Superior temporal gyrus (tissue), 1 donor: ENCODE measurements at regions not wholly inside any gene's neighbourhood (a gene's known extent, or its start where the extent isn't known, plus 50 kb on each side); places are given as distances from the start of the nearest gene placed in this dataset.
"Not testable (repeated sequence)": the region's sequence is repeated elsewhere in the genome, so short reads cannot be mapped to it uniquely, and the experiment has no call there.

ENCODE experiments used
- DNase-seq: peaks from one replicate; pipeline ENCODE4 v3.0.0-alpha.2; 2016; ENCODE audit errors: extremely low spot score

DNA sequence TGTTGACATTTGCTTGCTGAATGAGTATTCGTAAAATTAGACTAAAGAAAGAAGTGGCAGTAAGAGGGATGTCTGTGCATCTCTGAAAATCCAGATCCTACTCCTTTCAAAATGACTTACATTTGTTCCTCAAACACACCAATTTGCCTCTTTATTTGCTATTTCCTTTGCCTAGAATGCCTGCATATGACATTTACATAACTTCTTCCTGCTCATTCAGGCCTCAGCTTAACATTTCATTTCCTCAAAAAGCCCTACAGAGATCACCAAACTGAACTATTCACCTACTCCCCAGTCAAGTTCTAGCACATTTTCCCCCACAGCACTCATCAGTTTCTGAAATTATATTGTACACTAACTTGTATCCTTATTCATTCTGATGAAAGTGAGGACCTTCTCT lies 907.2 kb downstream of the LRFN5 start:
- DNase-seq, result no peak

DNA sequence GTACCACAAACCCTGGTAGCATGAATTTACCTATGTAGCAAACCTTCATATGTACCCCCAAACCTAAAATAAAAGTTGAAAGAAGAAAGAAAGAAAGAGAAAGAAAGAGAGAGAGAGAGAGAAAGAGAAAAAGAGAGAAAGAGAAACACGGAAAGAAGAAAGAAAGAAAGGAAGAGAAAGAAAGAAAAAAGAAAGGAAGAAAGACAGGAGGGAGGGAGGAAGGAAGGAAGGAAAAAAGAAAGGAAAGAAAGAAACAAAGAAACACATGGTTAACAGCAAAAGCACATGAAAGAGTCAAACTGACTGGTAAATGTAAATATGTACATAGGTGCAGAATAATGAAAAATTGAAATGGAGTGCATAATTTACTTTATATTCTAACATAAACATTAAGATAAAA lies 903.4 kb downstream of the LRFN5 start:
- no peak for DNase-seq

DNA sequence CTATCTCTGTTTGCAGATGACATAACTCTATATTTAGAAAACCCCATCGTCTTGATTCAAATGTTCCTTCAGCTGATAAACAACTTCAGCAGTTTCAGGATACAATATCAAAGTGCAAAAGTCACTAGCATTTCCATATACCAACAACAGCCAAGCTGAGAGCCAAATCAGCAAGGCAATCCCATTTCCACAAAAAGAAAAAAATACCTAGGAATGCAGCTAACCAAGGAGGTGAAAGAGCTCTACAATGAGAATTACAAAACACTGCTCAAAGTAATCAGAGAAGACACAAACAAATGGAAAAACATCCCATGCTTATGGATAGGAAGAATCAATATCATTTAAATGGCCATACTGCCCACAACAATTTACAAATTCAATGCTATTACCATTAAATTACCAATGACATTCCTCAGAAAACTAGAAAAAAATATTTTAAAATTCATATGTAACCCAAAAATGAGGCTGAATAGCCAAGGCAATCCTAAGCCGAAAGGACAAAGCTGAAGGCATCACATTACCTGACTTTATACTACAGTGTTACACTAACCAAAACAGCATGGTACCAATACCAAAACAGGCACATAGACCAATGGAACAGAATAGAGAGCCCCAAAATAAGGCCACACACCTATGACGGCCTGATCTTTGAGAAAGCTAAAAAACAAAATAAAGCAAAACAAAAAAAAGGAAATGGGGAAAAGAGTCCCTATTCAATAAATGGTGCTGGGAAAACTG lies 901.7 kb downstream of the LRFN5 start:
- no peak for DNase-seq

DNA sequence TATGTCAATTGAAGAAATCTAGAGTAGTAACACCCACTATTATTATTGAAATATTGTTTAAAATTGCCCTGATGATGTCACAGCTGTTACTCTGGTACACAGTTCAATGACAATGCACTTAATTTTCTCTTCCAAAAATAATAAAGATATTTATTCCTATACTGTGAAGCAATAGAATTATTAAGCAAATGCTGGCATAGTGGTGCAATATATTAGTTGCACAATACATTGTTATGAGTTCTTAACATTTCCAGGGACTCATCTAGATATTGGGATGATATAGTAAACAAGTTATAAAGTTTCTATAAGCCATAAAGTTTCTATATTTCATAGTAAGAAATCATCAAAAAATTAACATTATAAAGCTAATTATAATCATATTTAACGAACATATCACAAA lies 897.8 kb downstream of the LRFN5 start:
- DNase-seq, result no peak

DNA sequence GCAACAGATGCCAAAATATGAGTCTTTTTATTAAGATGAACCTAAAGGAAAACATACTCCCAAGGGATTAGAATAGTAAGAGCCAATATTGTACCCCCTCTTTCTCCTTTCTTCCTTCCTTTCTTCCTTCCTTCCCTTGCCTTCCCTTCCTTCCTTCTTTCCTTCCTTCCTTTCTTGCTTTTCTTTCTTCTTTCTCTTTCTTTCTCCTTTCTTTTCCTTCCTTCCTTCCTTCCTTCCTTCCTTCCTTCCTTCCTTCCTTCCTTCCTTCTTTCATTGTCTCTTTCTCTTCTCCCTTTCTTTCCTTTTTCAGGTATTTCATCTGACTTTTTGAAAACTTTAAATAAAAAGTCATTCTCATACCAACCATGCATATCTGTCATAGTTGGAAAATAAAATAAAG lies 892.5 kb downstream of the LRFN5 start:
- no peak for DNase-seq

DNA sequence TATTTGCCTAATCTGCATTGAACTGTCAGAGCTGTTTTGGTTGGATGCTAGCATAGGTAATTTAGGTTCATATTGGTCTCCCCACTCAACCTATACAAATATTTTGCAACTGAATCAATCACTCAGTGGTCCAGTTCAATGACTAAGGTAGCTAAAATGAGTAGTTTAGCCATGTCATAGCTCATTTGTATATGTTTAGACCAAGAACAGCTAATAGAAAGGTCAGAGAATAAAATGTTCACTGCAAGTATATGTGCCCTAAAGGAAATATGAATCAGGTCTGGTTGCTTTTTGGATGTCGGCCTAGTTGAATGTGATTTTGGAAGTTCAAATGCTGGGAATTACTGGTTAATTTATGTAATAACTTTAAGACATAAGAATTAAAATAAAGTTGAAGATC lies 883.9 kb downstream of the LRFN5 start:
- DNase-seq, result no peak

DNA sequence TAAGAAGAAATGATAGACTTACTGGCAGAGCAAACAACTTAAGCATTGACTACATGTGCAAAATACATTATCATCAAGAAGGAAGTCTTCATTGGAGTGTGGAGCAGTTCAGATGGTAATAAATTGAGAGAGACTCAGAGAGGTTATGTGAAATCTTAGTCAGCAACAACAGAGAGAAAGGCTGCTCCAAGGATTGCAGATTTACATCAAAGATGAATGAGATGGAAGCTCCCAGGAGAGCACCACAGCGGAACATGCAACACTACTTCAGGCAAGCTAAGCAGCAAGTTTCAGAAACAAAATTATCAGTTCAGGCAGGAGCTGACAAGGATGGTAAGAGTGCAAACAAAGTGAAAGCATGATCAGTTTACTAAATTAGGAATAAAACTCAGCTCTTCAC lies 882.3 kb downstream of the LRFN5 start:
- no peak for DNase-seq

DNA sequence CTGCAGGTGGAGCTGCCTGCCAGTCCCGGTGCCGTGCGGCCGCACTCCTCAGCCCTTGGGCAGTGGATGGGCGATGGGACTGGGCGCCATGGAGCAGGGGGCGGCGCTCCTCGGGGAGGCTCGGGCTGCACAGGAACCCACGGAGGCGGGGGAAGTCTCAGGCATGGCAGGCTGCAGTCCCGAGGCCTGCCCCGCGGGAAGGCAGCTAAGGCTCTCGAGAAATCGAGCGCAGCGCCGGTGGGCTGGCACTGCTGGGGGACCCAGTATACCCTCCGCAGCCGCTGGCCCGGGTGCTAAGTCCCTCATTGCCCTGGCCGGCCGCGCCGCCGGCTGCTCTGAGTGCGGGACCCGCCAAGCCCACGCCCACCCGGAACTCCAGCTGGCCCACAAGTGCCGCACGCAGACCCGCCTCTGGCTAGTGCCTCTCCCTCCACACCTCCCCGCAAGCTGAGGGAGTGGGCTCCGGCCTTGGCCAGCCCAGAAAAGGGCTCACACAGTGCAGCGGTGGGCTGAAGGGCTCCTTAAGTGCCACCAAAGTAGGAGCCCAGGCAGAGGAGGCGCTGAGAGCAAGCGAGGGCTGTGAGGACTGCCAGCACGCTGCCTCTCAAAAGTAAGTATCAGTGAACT lies 875.8 kb downstream of the LRFN5 start:
- not testable (repeated sequence) for DNase-seq

DNA sequence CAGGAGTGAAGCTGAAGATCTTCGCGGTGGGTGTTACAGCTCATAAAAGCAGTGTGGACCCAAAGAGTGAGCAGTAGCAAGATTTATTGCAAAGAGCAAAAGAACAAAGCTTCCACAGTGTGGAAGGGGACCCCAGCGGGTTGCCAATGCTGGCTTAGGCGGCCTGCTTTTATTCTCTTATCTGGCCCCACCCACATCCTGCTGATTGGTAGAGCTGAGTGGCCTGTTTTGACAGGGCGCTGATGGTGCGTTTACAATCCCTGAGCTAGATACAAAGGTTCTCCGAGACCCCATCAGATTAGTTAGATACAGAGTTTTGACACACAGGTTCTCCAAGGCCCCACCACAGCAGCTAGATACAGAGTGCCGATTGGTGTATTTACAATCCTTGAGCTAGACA lies 875.0 kb downstream of the LRFN5 start:
- not testable (repeated sequence) for DNase-seq

DNA sequence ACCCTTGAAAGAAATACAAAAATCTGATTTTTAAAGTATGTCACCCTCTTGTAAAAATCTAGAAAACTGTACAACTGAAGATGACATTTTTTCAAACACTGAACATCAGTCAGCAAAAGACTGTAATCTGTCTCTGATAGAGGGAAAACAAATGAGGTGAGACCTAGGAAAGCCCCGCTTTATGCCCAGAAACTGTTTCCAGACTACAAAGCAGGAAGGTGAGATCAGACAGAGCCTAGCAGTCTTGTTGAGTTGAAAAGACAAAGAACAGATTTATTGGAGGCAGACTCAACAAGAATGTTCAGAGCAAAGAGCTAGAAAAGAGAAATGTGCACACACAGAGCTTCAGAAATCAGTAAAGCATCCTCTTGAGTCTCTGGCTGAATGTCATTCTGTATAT lies 873.6 kb downstream of the LRFN5 start:
- DNase-seq, result no peak

DNA sequence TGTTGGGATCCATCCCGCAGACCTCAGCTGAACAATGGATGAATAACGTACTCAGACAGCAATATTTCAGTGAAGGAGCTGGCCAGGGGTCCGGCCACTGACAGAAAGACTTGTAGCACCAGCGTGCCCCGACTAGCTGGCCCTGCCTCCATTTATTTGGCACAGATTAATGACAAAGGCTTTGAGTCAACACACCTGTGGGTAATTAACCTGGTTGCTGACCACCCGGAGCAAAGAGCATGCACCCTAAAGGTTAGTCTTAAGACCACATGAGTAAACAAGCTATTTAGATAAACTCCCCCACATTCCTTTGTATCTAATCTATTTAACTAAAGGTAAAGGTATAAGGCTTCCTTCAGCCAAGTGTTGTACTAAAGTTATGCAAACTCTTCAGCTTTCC lies 868.6 kb downstream of the LRFN5 start:
- no peak for DNase-seq

DNA sequence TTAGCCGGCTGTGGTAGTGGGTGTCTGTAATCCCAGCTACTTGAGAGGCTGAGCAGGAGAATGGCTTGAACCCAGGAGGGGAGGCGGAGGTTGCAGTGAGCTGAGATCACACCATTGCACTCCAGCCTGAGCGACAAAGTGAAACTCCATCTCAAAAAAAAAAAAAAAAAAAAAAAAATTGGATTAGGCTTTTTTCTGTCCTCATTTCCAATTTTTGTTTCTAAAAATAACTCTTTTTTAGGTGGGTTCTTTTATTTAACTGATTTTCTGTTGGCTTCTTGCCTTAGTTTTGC lies 863.7 kb downstream of the LRFN5 start:
- no peak for DNase-seq

DNA sequence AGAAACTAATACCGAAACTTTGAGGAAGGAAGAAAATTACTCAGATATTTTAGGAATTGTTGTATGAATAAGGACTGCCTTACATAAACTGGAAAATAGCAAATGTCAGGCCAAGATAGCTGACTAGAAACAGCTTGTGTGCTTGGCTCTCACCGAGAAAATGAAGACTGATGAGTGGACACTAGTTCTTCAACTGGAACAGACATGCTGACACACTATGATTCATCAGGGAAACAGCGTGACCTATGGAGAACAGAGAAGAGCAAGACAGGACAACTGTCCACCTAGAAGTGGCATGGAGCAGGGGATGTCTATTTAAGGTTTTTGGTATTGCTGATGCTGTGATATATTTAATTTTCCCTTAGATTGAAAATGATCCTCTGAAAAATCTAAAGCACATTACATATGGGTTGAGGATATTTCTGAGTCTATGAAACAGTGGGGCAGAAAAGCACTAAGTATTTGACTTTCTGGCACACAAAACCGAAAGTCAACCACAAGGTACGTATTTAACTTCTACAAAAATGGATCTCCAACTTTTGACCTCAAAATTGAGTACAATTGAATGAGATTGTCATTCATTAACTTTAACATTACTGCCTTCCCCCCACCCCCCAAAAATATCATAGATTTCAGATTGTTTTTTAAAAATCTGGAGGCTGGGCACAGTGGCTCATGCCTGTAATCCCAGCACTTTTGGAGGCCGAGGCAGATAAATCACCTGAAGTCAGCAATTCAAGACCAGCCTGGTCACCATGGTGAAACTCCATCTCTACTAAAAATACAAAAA lies 863.2 kb downstream of the LRFN5 start:
- no peak for DNase-seq

DNA sequence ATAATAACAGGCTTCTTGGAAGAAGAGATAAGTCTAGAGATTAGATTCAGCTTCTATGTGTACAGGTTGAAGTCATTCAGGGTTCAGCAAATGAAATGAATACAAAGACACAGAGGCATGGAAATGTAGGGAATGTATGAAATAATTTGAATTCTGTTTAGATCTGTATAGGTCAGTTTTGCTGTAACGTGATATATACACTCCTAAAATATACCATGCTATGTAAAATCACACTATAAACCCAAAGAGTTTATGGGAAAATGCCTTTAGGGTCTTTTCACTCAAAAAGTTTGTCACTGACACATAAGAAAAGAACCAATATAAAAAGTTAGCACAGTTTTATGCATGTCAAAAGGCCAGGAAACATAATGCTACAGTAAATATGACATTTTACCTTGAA lies 854.0 kb downstream of the LRFN5 start:
- no peak for DNase-seq

DNA sequence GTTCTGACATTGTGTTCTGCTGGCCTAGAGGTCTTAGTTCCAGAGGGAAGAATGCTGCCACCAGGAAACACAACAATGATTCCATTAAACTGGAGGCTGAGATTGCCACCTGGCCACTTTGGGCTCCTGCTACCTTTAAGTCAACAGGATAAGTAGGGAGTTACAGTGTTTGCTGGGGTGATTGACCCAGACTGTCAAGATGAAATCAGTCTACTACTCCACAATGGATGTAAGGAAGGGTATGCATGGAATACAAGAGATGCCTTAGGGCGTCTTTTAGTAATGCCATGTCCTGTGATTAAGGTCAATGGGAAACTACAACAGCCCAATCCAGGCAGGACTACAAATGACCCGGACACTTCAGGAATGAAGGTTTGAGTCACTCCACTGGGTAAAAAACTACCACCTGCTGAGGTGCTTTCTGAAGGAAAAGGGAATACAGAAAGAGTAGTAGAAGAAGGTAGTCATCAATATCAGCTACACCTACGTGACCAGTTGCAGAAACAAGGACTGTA lies 852.6 kb downstream of the LRFN5 start:
- DNase-seq, result no peak

DNA sequence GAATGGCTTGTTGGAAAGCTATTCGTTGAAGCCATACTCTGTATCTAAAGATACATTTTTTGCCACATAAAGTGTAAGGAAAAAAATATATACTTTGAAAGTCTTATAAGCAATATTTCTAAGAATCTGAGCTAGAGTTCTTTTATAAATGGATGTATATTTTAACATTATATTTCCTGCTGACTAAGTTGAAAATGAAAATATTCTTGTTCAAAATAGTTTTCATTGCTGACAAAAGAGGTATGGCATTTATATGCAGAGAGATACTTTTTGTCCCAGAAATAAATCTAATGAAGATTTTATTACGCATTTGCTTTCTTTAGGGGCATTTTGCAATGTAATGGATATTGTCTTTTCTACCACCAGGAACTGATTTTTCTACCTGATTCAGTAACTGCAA lies 834.9 kb downstream of the LRFN5 start:
- no peak for DNase-seq

DNA sequence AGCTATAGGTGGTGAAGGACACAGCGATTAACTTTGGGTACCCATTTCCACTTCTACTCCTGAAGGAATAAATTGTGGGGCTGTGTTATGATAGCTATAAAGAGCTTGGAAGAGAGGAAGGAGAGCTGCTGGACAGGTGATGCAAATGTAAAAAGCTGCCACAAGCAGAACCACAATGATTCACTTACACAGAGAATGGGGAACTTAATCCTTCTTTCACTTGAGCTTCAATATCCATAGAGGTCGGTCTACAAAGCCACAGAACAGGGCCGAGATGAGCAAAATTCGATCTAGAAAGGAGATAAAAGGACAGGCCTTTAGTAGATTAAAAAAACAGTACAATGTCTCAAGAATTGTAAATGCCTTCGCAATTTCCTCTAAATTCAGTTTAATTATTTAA lies 831.1 kb downstream of the LRFN5 start:
- no peak for DNase-seq

DNA sequence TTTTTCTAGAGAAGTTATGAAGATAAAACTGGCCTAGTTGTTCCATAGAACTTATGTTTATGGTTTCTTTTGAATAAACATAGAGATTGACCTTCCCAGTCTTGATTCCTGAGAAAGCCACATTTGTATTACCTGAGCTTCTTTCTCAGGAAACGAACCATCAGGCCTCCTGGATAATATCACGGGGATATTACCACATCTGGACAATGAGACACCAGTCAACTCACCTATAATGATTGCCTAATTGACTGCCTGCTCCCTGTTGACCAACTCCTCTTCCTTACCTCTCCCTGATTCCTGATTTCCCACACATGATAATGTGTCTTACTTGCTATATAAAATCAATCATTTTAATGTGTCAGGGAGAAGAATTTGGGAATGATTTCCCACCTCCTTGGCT lies 822.7 kb downstream of the LRFN5 start:
- no peak for DNase-seq

DNA sequence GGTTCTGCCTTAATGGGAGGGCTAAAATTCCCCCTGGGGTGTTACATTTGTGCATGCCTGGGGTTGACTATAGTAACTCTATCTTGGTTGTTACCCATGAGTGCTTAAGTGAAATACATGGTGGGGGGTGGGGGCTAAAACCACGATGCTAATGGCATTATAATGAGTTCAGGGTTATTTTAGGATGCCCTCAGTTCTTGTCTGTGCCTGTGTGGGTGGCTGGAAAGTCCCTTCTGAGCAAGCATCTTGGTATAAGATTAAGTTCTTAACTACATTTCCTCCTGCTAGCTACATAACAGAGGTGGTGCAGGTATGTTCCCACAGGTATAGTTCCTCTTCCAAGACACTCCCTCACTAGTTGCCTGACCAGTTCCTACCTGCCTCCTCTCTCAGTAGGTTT lies 822.3 kb downstream of the LRFN5 start:
- DNase-seq, result no peak

DNA sequence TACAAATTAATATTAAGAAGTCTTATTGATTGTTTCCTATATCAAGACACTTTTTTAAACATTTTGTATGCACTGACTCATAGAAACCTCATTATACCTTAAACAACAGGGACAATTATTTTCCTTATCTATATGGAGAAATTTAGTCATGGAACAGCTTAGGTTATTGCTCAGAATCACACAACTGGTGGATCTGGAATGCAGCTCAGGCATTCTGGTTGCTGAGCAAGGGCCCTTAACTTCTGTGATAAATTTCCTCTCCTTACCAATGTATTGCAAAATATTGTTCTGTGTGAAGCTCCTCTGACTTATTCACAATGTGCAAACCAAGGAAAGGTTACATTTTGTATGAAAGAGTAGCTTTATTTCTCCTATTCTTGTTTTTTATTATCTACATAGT lies 817.8 kb downstream of the LRFN5 start:
- DNase-seq, result no peak

DNA sequence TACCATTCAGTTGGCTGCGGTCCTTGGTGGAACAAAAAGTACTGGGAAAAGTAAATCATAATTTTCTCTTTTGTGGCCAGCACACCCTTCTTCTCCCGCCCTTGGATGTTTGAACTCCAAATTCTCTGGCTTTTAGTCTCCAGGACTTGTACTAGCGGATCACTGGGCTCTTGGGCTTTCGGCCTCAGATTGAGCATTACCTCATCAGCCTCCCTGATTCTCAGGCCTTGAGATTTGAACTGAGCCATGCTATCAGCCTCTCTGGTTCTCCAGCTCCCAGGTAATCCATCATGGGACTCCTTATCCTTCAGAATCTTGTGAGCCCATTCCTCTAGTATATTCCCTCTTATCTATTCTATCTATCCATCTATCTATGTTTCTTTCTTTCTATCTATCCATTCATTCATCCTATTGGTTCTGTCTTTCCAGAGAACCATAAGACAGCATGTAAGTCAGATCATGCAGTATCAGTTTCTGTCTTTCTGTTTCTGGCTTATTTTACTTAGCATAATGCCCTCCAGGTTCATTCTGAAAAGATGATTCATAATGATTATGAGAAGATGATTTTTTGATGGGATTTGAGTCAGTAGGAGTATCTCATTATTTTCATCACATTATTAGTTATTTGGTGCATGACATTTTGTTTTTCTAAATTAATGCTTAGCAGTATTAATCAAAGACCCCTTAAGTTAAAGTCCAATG lies 814.9 kb downstream of the LRFN5 start:
- DNase-seq, result no peak

DNA sequence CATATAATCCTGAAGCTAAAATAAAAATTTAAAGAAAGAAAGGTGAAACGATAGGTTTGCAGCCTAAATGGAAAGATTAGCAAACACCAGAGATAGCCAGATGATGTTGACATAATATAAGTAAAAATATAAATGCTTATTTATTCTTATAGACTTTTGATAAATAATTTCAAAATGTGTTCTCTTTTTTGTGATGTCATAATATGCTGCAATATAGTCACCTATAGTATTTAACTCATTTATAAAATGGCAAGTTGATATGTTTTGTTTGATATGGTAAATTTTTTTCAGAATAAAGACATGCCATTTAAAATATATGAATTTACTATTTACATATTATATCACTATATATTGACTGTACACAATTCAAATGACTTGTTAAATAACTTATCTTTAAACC lies 813.4 kb downstream of the LRFN5 start:
- no peak for DNase-seq
